HEK293 (cell line): ENCODE measurements at regions not wholly inside any gene's neighbourhood (a gene's known extent, or its start where the extent isn't known, plus 50 kb on each side); places are given as distances from the start of the nearest gene placed in this dataset.

ENCODE experiments used
- CTCF ChIA-PET: fragments of 350-600 bp; formaldehyde crosslinking; extraction: SDS; loops from one replicate; lab custom pipeline; 2021; ENCODE audit warnings: antibody characterized with exemption; lab: Yijun Ruan, JAX
- POLR2A ChIA-PET: fragments of 300-600 bp; formaldehyde crosslinking; extraction: SDS; loops from one replicate; lab custom pipeline; 2020; ENCODE audit warnings: antibody characterized with exemption, inconsistent platforms; lab: Yijun Ruan, JAX
- H3K27ac ChIP-seq: fragments of 200-500 bp; sonication (Bioruptor generic); 2 replicates; pipeline ENCODE4 v1.5.1; 2014; ENCODE audit warnings: low read depth, low read length, control low read depth, inconsistent platforms; ENCODE audit errors: extremely low read depth
- H3K36me3 ChIP-seq, 2 experiments: fragments of 200-500 bp in 1 of 2; sonication (Bioruptor generic) in 1 of 2; 1 replicate in 1 of 2; 2 replicates in 1 of 2; pipeline ENCODE4 v1.5.1; 2014 to 2017; ENCODE audit warnings: inconsistent platforms in 2 of 2, low read length in 2 of 2; ENCODE audit not compliant: control insufficient read depth in 2 of 2, insufficient read depth in 1 of 2
- H3K4me1 ChIP-seq: fragments of 200-500 bp; sonication (Bioruptor generic); 2 replicates; pipeline ENCODE4 v1.5.1; 2014; ENCODE audit warnings: mild to moderate bottlenecking, low read length, inconsistent platforms; ENCODE audit not compliant: control insufficient read depth, insufficient read depth
- H3K4me3 ChIP-seq: 2 replicates; pipeline ENCODE4 v1.5.1; 2011; ENCODE audit warnings: low read depth, mild to moderate bottlenecking, control low read depth, low read length, moderate library complexity
- H3K9me3 ChIP-seq: fragments of 200-500 bp; sonication (Bioruptor generic); 2 replicates; pipeline ENCODE4 v1.5.1; 2014; ENCODE audit warnings: low read depth, low read length, inconsistent platforms; ENCODE audit not compliant: control insufficient read depth, insufficient read depth
- BCL11B ChIP-seq: fragments of 450-650 bp; formaldehyde crosslinking; IDR thresholded peaks from 2 replicates; pipeline ENCODE4 v1.5.1; 2016; ENCODE audit warnings: low read depth, missing biosample characterization, missing genetic modification characterization
- EGR2 ChIP-seq: fragments of 450-650 bp; formaldehyde crosslinking; IDR thresholded peaks from 2 replicates; pipeline ENCODE4 v1.5.1; 2016; ENCODE audit warnings: low read depth, missing biosample characterization, missing genetic modification characterization
- FEZF1 ChIP-seq: fragments of 450-650 bp; formaldehyde crosslinking; IDR thresholded peaks from 2 replicates; pipeline ENCODE4 v1.5.1; 2016; ENCODE audit warnings: missing biosample characterization, missing genetic modification characterization
- KLF9 ChIP-seq: fragments of 450-650 bp; formaldehyde crosslinking; IDR thresholded peaks from 2 replicates; pipeline ENCODE4 v1.5.1; 2016; ENCODE audit warnings: missing biosample characterization, missing genetic modification characterization, low read depth
- MYNN ChIP-seq: fragments of 450-650 bp; formaldehyde crosslinking; IDR thresholded peaks from 2 replicates; pipeline ENCODE4 v1.5.1; 2016; ENCODE audit warnings: missing biosample characterization, missing genetic modification characterization, borderline replicate concordance
- OVOL3 ChIP-seq: fragments of 450-650 bp; formaldehyde crosslinking; IDR thresholded peaks from 2 replicates; pipeline ENCODE4 v1.5.1; 2016; ENCODE audit warnings: missing biosample characterization, missing genetic modification characterization
- ZBTB17 ChIP-seq: fragments of 450-650 bp; formaldehyde crosslinking; IDR thresholded peaks from 2 replicates; pipeline ENCODE4 v1.5.1; 2016; ENCODE audit warnings: missing biosample characterization, missing genetic modification characterization
- ZFHX2 ChIP-seq: fragments of 450-650 bp; formaldehyde crosslinking; conservative IDR thresholded peaks from 2 replicates; pipeline ENCODE4 v1.5.1; 2016; ENCODE audit warnings: missing biosample characterization, missing genetic modification characterization
- ZIC2 ChIP-seq: fragments of 450-650 bp; formaldehyde crosslinking; IDR thresholded peaks from 2 replicates; pipeline ENCODE4 v1.5.1; 2016; ENCODE audit warnings: missing biosample characterization, missing genetic modification characterization
- ZNF114 ChIP-seq: fragments of 450-650 bp; formaldehyde crosslinking; IDR thresholded peaks from 2 replicates; pipeline ENCODE4 v1.5.0; 2017; ENCODE audit warnings: missing biosample characterization, missing genetic modification characterization
- ZNF146 ChIP-seq: fragments of 450-650 bp; formaldehyde crosslinking; IDR thresholded peaks from 2 replicates; pipeline ENCODE4 v1.5.1; 2016; ENCODE audit warnings: missing biosample characterization, missing genetic modification characterization
- ZNF23 ChIP-seq: fragments of 450-650 bp; formaldehyde crosslinking; IDR thresholded peaks from 2 replicates; pipeline ENCODE4 v1.5.1; 2016; ENCODE audit warnings: missing biosample characterization, missing genetic modification characterization, borderline replicate concordance
- ZNF24 ChIP-seq: fragments of 450-650 bp; formaldehyde crosslinking; IDR thresholded peaks from 2 replicates; pipeline ENCODE4 v1.5.1; 2016; ENCODE audit warnings: missing biosample characterization, missing genetic modification characterization
- ZNF354C ChIP-seq: fragments of 450-650 bp; formaldehyde crosslinking; IDR thresholded peaks from 2 replicates; pipeline ENCODE4 v1.5.1; 2016; ENCODE audit warnings: missing biosample characterization, missing genetic modification characterization, low read depth, borderline replicate concordance
- ZNF549 ChIP-seq: fragments of 450-650 bp; IDR thresholded peaks from 2 replicates; pipeline ENCODE4 v1.5.1; 2018; ENCODE audit warnings: missing biosample characterization, missing genetic modification characterization, mild to moderate bottlenecking, inconsistent platforms, moderate library complexity
- ZNF623 ChIP-seq: fragments of 450-650 bp; formaldehyde crosslinking; IDR thresholded peaks from 2 replicates; pipeline ENCODE4 v1.5.1; 2016; ENCODE audit warnings: missing biosample characterization, missing genetic modification characterization
- ZNF785 ChIP-seq: fragments of 450-650 bp; formaldehyde crosslinking; IDR thresholded peaks from 2 replicates; pipeline ENCODE4 v1.5.1; 2016; ENCODE audit warnings: missing biosample characterization, missing genetic modification characterization
- ZNF830 ChIP-seq: fragments of 450-650 bp; IDR thresholded peaks from 2 replicates; pipeline ENCODE4 v1.5.0; 2018; ENCODE audit warnings: missing biosample characterization, missing genetic modification characterization, low read depth, mild to moderate bottlenecking, moderate library complexity
- ZNF843 ChIP-seq: fragments of 450-650 bp; formaldehyde crosslinking; IDR thresholded peaks from 2 replicates; pipeline ENCODE4 v1.5.1; 2016; ENCODE audit warnings: missing biosample characterization, missing genetic modification characterization
- TF ChIP-seq, protein P1 (sequence below): fragments of 450-650 bp; formaldehyde crosslinking; IDR thresholded peaks from 2 replicates; pipeline ENCODE4 v1.5.1; 2016; ENCODE audit warnings: missing biosample characterization, missing genetic modification characterization
- TF ChIP-seq, protein P2 (sequence below): fragments of 450-650 bp; formaldehyde crosslinking; IDR thresholded peaks from 2 replicates; pipeline ENCODE4 v1.5.1; 2017; ENCODE audit warnings: missing biosample characterization, mild to moderate bottlenecking, missing genetic modification characterization, moderate library complexity

- H3K4me1 ChIP-seq = no peaks in the 10 kb centered on the region
- no peak for TF ChIP-seq OVOL3 (tag by site-specific recombination)
- TF ChIP-seq, protein P1, sequence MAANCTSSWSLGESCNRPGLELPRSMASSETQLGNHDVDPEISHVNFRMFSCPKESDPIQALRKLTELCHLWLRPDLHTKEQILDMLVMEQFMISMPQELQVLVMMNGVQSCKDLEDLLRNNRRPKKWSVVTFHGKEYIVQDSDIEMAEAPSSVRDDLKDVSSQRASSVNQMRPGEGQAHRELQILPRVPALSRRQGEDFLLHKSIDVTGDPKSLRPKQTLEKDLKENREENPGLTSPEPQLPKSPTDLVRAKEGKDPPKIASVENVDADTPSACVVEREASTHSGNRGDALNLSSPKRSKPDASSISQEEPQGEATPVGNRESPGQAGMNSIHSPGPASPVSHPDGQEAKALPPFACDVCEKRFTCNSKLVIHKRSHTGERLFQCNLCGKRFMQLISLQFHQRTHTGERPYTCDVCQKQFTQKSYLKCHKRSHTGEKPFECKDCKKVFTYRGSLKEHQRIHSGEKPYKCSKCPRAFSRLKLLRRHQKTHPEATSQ (tag by site-specific recombination) = no peak
- TF ChIP-seq ZNF549 (tag by site-specific recombination) = no peak
- TF ChIP-seq ZNF23 (tag by site-specific recombination) = no peak
- TF ChIP-seq KLF9 (tag by site-specific recombination) = no peak
- H3K36me3 ChIP-seq = no peaks in the 10 kb centered on the region
- POLR2A ChIA-PET = no interaction called here
- no peaks in the 10 kb centered on the region for H3K9me3 ChIP-seq
- H3K27ac ChIP-seq = no peak overlapping the region
- H3K4me3 ChIP-seq = no peak overlapping the region
- CTCF ChIA-PET = no interaction called here
These were observed 104.2 kb downstream of the HSPH1 start for GRCh38 chr13:31057403-31058033.

GRCh38 chr13:31056644-31057271, 104.9 kb downstream of the HSPH1 start:
- no peaks in the 10 kb centered on the region for H3K9me3 ChIP-seq
- ChIA-PET CTCF (interaction anchor here (0.6 kb wide), 1 partner anchor 207 kb away, joined by 3 read pairs; no protein-coding TSS in a partner anchor), POLR2A (no interaction called here)
- no peak for TF ChIP-seq ZNF623 (tag by site-specific recombination)
- no peak for TF ChIP-seq ZNF354C (tag by site-specific recombination)
- TF ChIP-seq ZNF146 (tag by site-specific recombination) = no peak
- no peak for TF ChIP-seq ZIC2 (tag by site-specific recombination)
- no peak for TF ChIP-seq ZNF785 (tag by site-specific recombination)
- no peak for TF ChIP-seq ZNF114
- TF ChIP-seq, protein P2, sequence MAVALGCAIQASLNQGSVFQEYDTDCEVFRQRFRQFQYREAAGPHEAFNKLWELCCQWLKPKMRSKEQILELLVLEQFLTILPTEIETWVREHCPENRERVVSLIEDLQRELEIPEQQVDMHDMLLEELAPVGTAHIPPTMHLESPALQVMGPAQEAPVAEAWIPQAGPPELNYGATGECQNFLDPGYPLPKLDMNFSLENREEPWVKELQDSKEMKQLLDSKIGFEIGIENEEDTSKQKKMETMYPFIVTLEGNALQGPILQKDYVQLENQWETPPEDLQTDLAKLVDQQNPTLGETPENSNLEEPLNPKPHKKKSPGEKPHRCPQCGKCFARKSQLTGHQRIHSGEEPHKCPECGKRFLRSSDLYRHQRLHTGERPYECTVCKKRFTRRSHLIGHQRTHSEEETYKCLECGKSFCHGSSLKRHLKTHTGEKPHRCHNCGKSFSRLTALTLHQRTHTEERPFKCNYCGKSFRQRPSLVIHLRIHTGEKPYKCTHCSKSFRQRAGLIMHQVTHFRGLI (tag by site-specific recombination) = no peak
- no peak for TF ChIP-seq BCL11B
- TF ChIP-seq ZBTB17 (tag by site-specific recombination) = no peak
- no peak for TF ChIP-seq ZNF549 (tag by site-specific recombination)
- no peak for TF ChIP-seq ZNF830 (tag by site-specific recombination)
- TF ChIP-seq ZNF843 = no peak
- TF ChIP-seq FEZF1 (tag by site-specific recombination) = no peak
- no peak for TF ChIP-seq MYNN (tag by site-specific recombination)
- no peak overlapping the region for H3K27ac ChIP-seq
- H3K4me1 ChIP-seq = no peaks in the 10 kb centered on the region
- H3K4me3 ChIP-seq = no peak overlapping the region
- H3K36me3 ChIP-seq = no peaks in the 10 kb centered on the region

- TF ChIP-seq EGR2 (tag by site-specific recombination) (peak; percentile 86), ZNF24 (tag by site-specific recombination) (no peak), ZFHX2 (tag by site-specific recombination) (peak; percentile 91)
- TF ChIP-seq, all 188 proteins: peak for 2
- ChIA-PET POLR2A (no interaction called here), CTCF (no interaction called here)
- Histone ChIP-seq H3K4me3 (no peak overlapping the region), H3K4me1 (no peaks in the 10 kb centered on the region), H3K36me3 (no peaks in the 10 kb centered on the region), H3K9me3 (no peaks in the 10 kb centered on the region), H3K27ac (no peak overlapping the region)
These were observed 106.1 kb downstream of the HSPH1 start for GRCh38 chr13:31055589-31055988.
